Neural progenitor cell (in vitro differentiated cells): ENCODE measurements at regions not wholly inside any gene's neighbourhood (a gene's known extent, or its start where the extent isn't known, plus 50 kb on each side); places are given as distances from the start of the nearest gene placed in this dataset.
"Not testable (repeated sequence)": the region's sequence is repeated elsewhere in the genome, so short reads cannot be mapped to it uniquely, and the experiment has no call there.

Experiments used
- DNase-seq: peaks from one replicate; pipeline ENCODE4 v3.0.0-alpha.2; 2016; ENCODE audit warnings: low spot score
- H2AFZ ChIP-seq: fragments of 200-600 bp; sonication (generic); replicated peaks from 2 replicates; pipeline ENCODE4 v1.6.1; 2016; ENCODE audit warnings: antibody characterized with exemption
- H3F3A ChIP-seq: fragments of 200-600 bp; sonication (generic); 2 replicates; pipeline ENCODE4 v1.6.1; 2016; ENCODE audit warnings: antibody characterized with exemption, low read depth
- H3K27ac ChIP-seq: fragments of 200-600 bp; sonication (generic); 2 replicates; pipeline ENCODE4 v1.5.1; 2016; ENCODE audit warnings: mild to moderate bottlenecking
- H3K27me3 ChIP-seq: fragments of 200-600 bp; sonication (generic); 2 replicates; pipeline ENCODE4 v1.6.1; 2016; ENCODE audit warnings: mild to moderate bottlenecking, moderate library complexity
- H3K36me3 ChIP-seq: fragments of 200-600 bp; sonication (generic); 2 replicates; pipeline ENCODE4 v1.5.1; 2016
- H3K4me1 ChIP-seq: fragments of 200-600 bp; sonication (generic); 2 replicates; pipeline ENCODE4 v1.6.1; 2016; ENCODE audit warnings: mixed run types
- H3K4me2 ChIP-seq: fragments of 200-600 bp; sonication (generic); 2 replicates; pipeline ENCODE4 v1.6.1; 2016
- H3K4me3 ChIP-seq: fragments of 200-600 bp; sonication (generic); 2 replicates; pipeline ENCODE4 v1.5.1; 2016
- H3K79me2 ChIP-seq: fragments of 200-600 bp; sonication (generic); 2 replicates; pipeline ENCODE4 v1.6.1; 2016; ENCODE audit warnings: low read depth
- H3K9ac ChIP-seq: fragments of 200-600 bp; sonication (generic); 2 replicates; pipeline ENCODE4 v1.6.1; 2016
- H3K9me3 ChIP-seq: fragments of 200-600 bp; sonication (generic); 2 replicates; pipeline ENCODE4 v1.5.1; 2016; ENCODE audit warnings: low read depth
- H4K20me1 ChIP-seq: fragments of 200-600 bp; sonication (generic); 2 replicates; pipeline ENCODE4 v1.6.1; 2016; ENCODE audit warnings: low read depth
- H3K27ac Mint-ChIP-seq: 3 replicates; pipeline ENCODE4 v1.8.0; 2021; ENCODE audit warnings: mixed read lengths
- H3K27me3 Mint-ChIP-seq: 2 replicates; pipeline ENCODE4 v1.8.0; 2022; ENCODE audit warnings: low read depth, mild to moderate bottlenecking, inconsistent platforms, moderate library complexity, mixed read lengths; ENCODE audit not compliant: insufficient read depth
- H3K36me3 Mint-ChIP-seq: 3 replicates; pipeline ENCODE4 v1.8.0; 2021; ENCODE audit warnings: mixed read lengths
- H3K4me1 Mint-ChIP-seq: 3 replicates; pipeline ENCODE4 v1.8.0; 2021; ENCODE audit warnings: mixed read lengths
- H3K4me3 Mint-ChIP-seq: 3 replicates; pipeline ENCODE4 v1.8.0; 2021; ENCODE audit warnings: mild to moderate bottlenecking, moderate library complexity, mixed read lengths
- H3K9me3 Mint-ChIP-seq: 3 replicates; pipeline ENCODE4 v1.8.0; 2020; ENCODE audit warnings: mixed read lengths
- EZH2 ChIP-seq: fragments of 200-600 bp; sonication (generic); IDR thresholded peaks from 2 replicates; pipeline ENCODE4 v1.6.1; 2017; ENCODE audit warnings: antibody characterized with exemption, mild to moderate bottlenecking, moderate library complexity
- EZH2phosphoT487 ChIP-seq: fragments of 200-600 bp; sonication (generic); IDR thresholded peaks from 2 replicates; pipeline ENCODE4 v1.6.1; 2017; ENCODE audit warnings: antibody characterized with exemption
- TF ChIP-seq, protein P1 (sequence below): fragments of 200-600 bp; sonication (generic); IDR thresholded peaks from 2 replicates; pipeline ENCODE4 v1.5.1; 2017; ENCODE audit warnings: antibody characterized with exemption, mild to moderate bottlenecking

- H2AFZ ChIP-seq: no peak overlapping the region
- H3K4me3 ChIP-seq: no peak overlapping the region
- H3K79me2 ChIP-seq: no peaks in the 10 kb centered on the region
- no peaks in the 10 kb centered on the region for H4K20me1 ChIP-seq
- no peaks in the 10 kb centered on the region for H3K36me3 ChIP-seq
- DNase-seq: no peak
- Mint-ChIP-seq H3K27ac (no peak overlapping the region), H3K27me3 (no peaks in the 10 kb centered on the region), H3K36me3 (no peaks in the 10 kb centered on the region), H3K9me3 (no peaks in the 10 kb centered on the region), H3K4me3 (no peak overlapping the region), H3K4me1 (no peaks in the 10 kb centered on the region)
- TF ChIP-seq EZH2phosphoT487: no peak
- no peak for TF ChIP-seq EZH2
- TF ChIP-seq, protein P1, sequence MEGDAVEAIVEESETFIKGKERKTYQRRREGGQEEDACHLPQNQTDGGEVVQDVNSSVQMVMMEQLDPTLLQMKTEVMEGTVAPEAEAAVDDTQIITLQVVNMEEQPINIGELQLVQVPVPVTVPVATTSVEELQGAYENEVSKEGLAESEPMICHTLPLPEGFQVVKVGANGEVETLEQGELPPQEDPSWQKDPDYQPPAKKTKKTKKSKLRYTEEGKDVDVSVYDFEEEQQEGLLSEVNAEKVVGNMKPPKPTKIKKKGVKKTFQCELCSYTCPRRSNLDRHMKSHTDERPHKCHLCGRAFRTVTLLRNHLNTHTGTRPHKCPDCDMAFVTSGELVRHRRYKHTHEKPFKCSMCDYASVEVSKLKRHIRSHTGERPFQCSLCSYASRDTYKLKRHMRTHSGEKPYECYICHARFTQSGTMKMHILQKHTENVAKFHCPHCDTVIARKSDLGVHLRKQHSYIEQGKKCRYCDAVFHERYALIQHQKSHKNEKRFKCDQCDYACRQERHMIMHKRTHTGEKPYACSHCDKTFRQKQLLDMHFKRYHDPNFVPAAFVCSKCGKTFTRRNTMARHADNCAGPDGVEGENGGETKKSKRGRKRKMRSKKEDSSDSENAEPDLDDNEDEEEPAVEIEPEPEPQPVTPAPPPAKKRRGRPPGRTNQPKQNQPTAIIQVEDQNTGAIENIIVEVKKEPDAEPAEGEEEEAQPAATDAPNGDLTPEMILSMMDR: no peak
- H3F3A ChIP-seq: no peaks in the 10 kb centered on the region
- H3K27ac ChIP-seq: no peak overlapping the region
- H3K9ac ChIP-seq: no peak overlapping the region
- H3K4me1 ChIP-seq: no peaks in the 10 kb centered on the region
- no peaks in the 10 kb centered on the region for H3K9me3 ChIP-seq
- no peaks in the 10 kb centered on the region for H3K27me3 ChIP-seq
- H3K4me2 ChIP-seq: no peak overlapping the region
Observed at GRCh38 chr13:50494138-50494537, 349.4 kb downstream of the DLEU7 start.

DNA sequence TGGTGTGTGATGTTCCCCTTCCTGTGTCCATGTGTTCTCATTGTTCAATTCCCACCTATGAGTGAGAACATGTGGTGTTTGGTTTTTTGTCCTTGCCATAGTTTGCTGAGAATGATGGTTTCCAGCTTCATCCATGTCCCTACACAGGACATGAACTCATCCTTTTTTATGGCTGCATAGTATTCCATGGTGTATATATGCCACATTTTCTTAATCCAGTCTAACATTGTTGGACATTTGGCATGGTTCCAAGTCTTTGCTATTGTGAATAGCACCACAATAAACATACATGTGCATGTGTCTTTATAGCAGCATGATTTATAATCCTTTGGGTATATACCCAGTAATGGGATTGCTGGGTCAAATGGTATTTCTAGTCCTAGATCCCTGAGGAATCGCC lies 340.3 kb downstream of the DLEU7 start:
- H4K20me1 ChIP-seq, H3K4me2 ChIP-seq, H3K27ac ChIP-seq, H3K27me3 Mint-ChIP-seq, H3K4me3 Mint-ChIP-seq, H3F3A ChIP-seq, H3K36me3 Mint-ChIP-seq, H3K4me1 ChIP-seq, H3K27ac Mint-ChIP-seq, H3K27me3 ChIP-seq, H3K36me3 ChIP-seq, H3K9me3 ChIP-seq, H2AFZ ChIP-seq, H3K4me1 Mint-ChIP-seq, DNase-seq, H3K4me3 ChIP-seq, H3K79me2 ChIP-seq, H3K9ac ChIP-seq: not testable (repeated sequence)
- peaks cover 10% of the 10 kb centered on the region for H3K9me3 Mint-ChIP-seq

- H2AFZ ChIP-seq: no peak overlapping the region
- no peaks in the 10 kb centered on the region for H3K9me3 ChIP-seq
- DNase-seq: no peak
- H3K4me1 ChIP-seq: peaks cover 25% of the 10 kb centered on the region
- H3K27me3 Mint-ChIP-seq: no peaks in the 10 kb centered on the region
- no peaks in the 10 kb centered on the region for H3K79me2 ChIP-seq
- H3K27me3 ChIP-seq: no peaks in the 10 kb centered on the region
- no peaks in the 10 kb centered on the region for H3K36me3 Mint-ChIP-seq
- no peaks in the 10 kb centered on the region for H4K20me1 ChIP-seq
- H3K4me3 ChIP-seq: no peak overlapping the region
- no peak overlapping the region for H3K4me2 ChIP-seq
- no peaks in the 10 kb centered on the region for H3K36me3 ChIP-seq
- no peak overlapping the region for H3K4me3 Mint-ChIP-seq
- TF ChIP-seq EZH2phosphoT487 (no peak), EZH2 (no peak)
- TF ChIP-seq, protein P1: no peak
- H3K27ac ChIP-seq: no peak overlapping the region
- no peaks in the 10 kb centered on the region for H3K4me1 Mint-ChIP-seq
- peaks cover 5% of the 10 kb centered on the region for H3F3A ChIP-seq
- no peak overlapping the region for H3K9ac ChIP-seq
- H3K9me3 Mint-ChIP-seq: peaks cover 15% of the 10 kb centered on the region
- no peak overlapping the region for H3K27ac Mint-ChIP-seq
Observed at GRCh38 chr13:50509167-50509566, 334.3 kb downstream of the DLEU7 start.

DNA sequence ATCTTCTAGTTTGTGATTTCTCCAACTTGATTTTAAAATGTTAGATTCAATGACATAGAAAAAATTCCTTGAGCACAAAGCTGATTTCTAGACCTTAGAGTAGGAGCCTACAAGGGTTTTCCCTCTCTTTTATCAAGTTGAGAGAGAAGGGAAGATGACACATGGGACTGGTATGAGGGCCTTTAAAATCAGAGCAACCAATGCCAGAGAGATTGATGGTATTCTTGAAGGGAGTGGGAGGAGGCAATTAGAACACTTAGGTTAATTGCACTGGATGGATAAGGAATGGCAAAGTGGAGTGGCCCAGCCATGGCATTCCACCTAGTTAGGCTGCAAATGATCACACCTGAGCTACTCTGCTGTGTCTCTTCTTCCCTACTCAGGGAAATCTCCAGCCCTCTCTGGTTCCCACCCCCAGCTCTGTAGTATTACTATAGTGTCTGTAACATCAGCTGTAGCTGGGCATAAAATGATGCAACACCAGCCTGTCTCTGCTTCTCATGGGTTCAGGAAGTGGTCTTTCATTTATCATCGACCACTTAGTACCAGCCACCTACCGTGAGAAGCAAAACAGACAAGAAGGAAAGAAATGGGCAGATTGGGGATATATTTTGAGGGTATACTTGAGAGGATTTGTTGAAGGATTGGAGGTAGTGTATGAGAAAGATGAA lies 333.6 kb downstream of the DLEU7 start:
- H3K9me3 Mint-ChIP-seq: peaks cover 15% of the 10 kb centered on the region
- Histone ChIP-seq H3F3A (peaks cover 5% of the 10 kb centered on the region), H3K27ac (no peak overlapping the region), H3K9ac (no peak overlapping the region), H2AFZ (no peak overlapping the region), H3K36me3 (no peaks in the 10 kb centered on the region), H3K9me3 (no peaks in the 10 kb centered on the region), H3K27me3 (no peaks in the 10 kb centered on the region), H3K4me3 (no peak overlapping the region), H4K20me1 (no peaks in the 10 kb centered on the region), H3K79me2 (no peaks in the 10 kb centered on the region), H3K4me1 (peaks cover 25% of the 10 kb centered on the region), H3K4me2 (no peak overlapping the region)
- no peak for DNase-seq
- H3K4me3 Mint-ChIP-seq: no peak overlapping the region
- H3K4me1 Mint-ChIP-seq: no peaks in the 10 kb centered on the region
- H3K36me3 Mint-ChIP-seq: no peaks in the 10 kb centered on the region
- no peaks in the 10 kb centered on the region for H3K27me3 Mint-ChIP-seq
- H3K27ac Mint-ChIP-seq: no peak overlapping the region
- no peak for TF ChIP-seq EZH2

- not testable (repeated sequence) for H3K27ac Mint-ChIP-seq, H3K79me2 ChIP-seq, DNase-seq, H2AFZ ChIP-seq, H3K4me1 Mint-ChIP-seq, H3K4me2 ChIP-seq, H3K9ac ChIP-seq, H3K4me3 Mint-ChIP-seq, H4K20me1 ChIP-seq, H3K36me3 Mint-ChIP-seq, H3K9me3 ChIP-seq, H3K27me3 Mint-ChIP-seq, H3K36me3 ChIP-seq, H3K4me3 ChIP-seq, H3K27ac ChIP-seq, H3F3A ChIP-seq, H3K27me3 ChIP-seq
- H3K4me1 ChIP-seq: peaks cover 25% of the 10 kb centered on the region
- H3K9me3 Mint-ChIP-seq: peaks cover 13% of the 10 kb centered on the region
Observed at GRCh38 chr13:50510885-50511545, 332.5 kb downstream of the DLEU7 start.
